NCI-H146 (cell line): ENCODE measurements at regions not wholly inside any gene's neighbourhood (a gene's known extent, or its start where the extent isn't known, plus 50 kb on each side); places are given as distances from the start of the nearest gene placed in this dataset.

Experiments used
- DNase-seq: peaks from one replicate; lab custom pipeline; 2025; lab: John Stamatoyannopoulos, UW

DNA sequence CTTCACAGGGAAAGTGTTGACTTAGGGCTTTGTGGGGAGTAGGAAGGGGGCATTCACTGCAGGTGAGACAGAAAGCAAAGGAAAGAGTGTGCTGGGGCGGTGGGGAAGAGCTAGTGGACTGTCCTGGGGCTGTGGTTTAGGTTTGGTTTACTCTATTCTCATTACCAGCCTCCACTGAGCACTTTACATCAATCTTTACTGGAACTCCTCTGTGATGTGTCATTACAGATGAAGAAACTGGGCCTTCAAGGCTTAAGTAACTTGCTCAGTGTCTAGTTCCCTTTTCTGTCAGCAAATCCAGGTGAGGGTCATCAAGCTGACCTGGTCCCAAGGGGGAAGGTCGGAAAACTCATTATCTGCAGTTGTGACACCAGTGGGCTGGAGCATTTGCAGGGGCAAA lies 120.2 kb upstream of the PFN2 start:
- no peak for DNase-seq

DNA sequence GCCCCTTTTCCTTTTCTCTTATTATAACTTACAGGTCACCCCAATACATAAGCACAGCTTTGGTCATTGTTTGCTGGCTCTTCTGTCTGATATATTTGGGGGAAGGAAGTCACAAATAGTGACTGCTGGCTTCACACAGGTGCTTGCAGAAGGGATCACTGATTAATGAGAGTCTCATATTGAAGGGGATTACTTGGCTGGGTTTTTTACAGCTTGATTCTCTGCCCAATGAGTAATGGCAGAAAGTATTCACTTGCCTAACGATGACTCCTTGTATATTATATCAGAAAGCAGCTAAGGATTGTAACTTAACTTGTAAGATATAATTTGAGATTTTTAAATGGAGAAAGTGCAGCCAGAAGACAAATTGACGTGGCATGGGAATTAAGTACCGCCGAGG lies 119.3 kb upstream of the PFN2 start:
- no peak for DNase-seq

DNA sequence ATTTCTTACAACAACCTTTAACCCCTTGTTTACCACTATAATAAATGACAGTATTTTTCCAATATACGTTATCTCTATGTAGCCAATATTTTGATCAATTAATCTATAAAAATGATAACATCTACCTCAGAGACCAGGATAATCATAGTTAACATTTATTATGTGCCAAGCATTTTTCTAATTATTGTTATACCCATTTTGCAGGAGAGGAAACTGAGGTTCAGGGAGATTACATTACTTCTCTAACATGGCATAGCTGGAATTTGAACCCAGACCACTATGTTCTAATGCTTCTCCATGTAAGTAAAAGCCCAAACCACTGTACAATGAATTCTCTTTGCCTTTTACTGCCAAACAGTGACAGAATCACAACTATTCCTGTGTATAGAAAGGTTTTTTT lies 113.4 kb upstream of the PFN2 start:
- DNase-seq = no peak

DNA sequence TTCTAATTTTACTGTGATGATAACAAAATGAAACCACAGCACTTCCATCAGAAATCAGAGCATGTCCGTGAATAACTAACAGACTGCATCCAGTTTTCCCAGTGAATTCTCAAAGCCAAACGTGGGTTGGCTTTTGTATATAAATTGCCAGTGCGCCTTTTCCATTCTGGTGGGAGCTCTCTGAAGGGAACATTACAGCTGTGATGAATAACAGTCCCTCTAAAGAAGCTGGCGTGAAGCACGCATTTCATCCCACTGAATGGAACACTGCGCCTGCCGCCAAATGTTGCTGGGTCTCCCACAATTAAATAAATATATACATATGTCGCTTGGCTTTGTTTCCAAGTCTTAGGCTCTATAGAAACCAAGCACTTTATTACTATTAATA lies 113.0 kb upstream of the PFN2 start:
- DNase-seq = no peak

DNA sequence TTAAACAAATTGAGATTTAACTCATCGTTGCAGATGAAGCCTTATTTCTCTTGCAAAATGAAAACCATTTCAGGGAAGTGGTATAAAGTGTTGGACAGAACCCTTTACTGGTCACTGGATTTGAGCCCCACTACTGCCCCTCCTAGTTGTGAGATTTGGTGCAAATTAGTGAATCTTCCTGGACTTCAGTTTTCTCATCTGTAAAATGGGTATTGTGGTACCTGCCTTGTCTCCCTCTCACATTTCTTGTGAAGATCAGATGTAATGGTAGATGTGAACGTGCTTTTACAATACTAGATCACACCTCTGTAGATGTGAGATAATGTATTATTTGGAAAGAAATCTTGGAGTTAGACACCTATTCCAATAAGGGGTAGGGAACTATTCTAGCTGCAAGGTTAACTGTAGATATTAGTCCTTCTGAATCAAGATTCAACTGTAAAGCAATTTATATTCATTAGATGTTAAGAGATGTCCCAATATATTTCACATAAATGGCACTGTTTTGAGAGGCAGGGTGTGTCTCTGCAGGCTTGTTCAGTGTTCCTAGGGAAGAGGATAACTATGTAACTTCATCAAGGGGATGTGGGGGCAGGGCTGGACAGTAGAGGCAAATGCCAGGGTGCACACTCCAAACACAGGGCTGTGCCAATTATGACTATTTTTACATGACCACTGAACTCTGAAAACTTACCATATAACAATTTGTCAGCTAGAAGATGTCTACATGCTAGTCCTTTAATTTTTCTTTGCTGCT lies 112.4 kb upstream of the PFN2 start:
- DNase-seq = no peak

DNA sequence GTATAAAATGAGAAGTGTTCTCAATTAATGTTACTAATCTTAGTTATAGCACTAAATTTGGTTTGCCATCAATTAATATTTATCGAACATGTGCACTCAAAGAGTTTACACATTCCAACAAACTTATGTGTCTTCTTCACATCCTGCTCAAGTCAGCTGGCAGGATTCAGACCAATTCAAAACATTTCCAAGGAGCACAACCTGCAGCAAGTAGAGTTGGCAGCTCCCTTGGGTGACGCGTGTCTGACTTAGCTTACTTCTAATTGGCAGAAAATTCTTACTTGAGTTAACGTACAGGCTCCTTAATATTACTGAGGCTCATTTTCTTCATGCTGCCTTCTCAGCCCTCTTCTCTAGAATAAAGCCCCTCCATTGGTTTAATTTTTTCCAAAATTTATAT lies 110.4 kb upstream of the PFN2 start:
- DNase-seq = no peak

DNA sequence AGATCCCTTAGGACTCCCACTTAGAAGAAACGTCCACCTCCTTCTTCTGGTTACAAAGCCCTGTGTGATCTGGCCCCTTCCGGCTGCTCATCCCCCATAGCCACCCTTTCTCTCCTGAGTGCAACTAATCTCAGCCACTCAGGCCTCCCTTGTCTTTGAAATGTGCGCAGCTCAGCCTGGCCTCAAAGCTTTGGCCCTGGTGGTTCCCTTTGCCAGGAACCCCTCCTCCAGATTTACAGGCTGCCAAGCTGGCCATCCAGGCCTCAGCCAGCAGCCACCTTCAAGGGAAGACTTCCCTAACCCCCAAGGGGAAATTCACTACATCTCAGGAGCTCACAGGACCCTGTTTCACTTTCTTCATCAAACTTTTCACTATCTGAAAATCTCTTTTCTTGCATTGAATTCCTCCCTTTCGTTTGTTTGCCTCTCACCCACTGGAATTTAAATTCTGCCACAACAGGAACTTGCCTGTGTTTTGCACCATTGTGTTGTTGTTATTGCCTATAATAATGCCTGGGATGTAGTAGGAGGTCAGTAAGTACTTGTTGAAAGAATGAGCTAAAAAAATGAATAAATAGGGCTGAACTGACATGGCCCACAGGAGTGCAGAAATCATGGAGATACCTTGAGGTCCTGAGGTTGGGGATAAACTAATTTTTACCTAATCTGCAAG lies 109.5 kb upstream of the PFN2 start:
- DNase-seq = no peak

DNA sequence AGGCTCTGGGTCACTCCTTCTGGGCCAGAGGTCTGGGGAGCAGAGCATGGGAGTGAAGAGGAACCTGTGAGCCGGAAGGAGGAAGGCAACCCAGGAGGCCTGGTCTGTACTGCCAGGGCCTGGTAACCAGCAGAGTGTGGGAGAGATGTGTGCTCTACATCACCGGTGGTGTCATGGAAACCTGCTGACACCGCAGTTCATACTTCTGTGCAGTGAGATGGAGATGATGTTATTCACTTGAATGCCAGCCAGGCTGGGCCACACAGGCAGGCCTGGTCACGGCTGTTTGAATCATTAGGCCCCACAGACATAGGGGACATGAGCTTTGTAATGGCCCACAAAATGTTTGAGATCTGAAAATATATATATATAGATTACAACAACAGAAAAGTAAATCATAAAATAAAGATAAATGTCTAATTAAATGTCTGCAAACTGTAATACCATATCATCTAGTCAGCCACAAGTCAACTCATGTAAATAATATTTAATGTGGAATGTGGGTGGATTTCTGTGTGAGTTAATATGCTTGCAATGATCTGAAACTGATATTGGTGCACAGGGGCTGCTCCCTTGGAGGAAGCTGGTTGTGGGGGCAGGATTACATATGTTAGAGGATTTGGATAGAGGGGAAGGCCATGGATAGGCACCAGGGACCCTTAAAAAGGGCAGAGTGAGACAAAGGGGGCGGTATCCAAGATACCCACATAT lies 108.5 kb upstream of the PFN2 start:
- DNase-seq = no peak

DNA sequence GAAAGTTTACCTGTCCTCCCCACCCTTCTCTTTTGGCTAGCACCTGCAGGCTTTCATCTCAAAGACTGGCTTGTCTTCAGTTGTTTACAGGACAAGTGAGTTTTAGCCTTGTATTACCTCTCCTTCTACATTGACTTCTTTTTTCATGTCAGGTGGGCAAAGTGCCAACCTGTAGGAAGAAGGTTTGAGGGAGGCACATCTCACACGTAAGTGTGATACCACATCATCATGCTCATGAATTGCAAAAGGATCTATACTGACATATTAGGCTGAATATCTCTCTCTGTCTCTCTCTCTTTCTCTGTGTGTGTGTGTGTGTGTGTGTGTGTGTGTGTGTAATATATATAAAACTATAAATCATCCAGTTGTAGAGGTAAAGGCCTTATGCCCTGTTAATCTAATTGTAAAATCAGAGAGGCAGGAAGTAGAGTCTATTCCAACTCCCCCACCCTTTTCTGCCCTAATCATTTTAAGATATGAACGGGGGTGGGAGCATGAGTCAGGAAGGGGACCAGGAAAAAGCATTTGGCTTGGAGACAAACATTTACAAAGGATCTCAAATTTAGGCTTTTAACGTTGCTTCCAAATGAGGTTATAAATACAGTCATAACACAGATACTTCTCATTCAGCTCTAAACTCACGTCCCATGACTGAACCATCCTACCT lies 107.0 kb upstream of the PFN2 start:
- no peak for DNase-seq

DNA sequence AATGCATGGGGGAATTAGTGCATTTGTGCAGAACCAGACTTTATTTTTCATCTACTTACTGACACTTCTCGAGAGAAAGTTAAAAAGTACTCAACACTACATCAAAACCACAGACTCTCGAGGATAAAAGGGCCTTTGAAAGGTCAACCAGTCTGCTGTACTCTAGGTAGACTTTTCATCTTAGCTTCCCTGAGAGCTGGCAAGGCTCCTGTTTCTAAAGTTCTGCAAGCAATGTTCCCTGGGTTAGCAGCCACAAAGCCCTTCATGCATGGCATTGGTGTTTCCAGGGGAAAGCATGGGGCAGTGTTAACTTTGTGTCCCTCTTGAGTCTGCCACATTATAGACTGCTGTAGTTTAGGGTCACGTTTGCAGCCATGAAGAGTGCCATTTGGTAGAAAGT lies 106.4 kb upstream of the PFN2 start:
- no peak for DNase-seq

DNA sequence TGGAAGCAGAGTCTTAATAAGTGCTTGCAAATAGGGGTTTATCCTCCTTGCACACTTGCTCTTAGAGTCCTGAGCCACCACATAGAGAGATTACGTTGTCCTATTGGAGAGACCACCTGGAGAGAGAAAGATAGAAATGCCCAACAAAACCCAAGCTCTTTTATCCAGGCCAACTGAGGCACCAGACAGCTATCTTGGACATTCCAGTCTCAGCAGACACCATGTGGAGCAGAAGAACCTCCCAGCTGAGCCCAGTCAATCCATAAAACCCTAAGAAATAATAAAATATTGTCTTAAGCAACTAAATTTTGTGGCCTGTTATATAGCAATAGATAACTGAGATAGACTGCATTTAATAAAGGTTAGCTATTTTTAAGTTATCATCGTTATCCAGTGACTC lies 105.7 kb upstream of the PFN2 start:
- no peak for DNase-seq

DNA sequence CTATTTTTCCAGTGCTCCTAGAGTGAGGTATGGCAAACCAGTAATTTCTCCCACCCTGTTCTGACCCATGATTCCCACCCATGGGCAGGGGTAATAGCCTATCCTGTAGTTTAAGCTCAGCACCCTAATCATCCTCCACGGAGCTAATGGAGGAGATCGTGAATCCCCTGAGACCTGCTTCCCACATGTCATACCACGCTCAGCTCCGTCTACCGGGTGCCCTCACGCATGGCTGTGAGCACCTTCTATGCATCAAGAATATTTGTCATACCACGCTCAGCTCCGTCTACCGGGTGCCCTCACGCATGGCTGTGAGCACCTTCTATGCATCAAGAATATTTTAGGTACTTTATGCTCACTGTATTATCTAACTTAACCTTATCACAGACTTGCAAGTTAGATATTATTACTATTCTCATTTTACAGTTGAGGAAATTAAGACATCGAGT lies 104.7 kb upstream of the PFN2 start:
- DNase-seq = no peak

DNA sequence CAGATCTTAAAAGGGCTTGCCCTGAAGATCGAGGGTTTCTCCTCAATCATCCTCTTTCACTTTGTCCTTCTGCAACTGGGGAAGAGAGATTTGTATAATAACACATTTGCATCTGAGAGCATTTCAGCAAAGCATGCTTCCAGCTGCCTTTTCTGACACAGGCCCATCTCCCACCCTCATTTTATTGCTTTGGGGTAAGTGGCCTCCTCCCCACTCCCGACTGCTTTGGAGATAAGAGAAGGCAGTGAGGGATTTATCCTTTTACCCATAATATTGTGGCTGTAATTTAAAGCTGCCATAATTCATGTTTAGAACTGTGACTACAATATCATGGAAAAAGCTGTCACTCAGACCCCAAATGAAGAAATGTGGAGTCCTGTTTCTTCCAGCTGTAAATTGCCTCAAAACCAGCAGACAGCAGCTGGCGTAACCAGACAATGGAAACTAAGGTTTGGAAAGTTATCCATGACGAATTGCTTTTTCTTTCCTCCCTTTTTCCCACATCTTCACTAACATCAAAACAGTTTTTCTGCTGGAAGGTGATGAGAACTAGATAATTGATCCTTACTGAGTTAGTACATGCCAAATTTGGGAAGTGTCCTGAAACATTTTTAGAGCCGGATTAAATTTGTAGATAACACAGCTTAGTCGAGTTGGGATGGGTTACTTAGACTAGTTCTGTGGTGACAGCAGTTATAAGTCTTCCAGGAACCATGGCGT lies 104.2 kb upstream of the PFN2 start:
- no peak for DNase-seq

DNA sequence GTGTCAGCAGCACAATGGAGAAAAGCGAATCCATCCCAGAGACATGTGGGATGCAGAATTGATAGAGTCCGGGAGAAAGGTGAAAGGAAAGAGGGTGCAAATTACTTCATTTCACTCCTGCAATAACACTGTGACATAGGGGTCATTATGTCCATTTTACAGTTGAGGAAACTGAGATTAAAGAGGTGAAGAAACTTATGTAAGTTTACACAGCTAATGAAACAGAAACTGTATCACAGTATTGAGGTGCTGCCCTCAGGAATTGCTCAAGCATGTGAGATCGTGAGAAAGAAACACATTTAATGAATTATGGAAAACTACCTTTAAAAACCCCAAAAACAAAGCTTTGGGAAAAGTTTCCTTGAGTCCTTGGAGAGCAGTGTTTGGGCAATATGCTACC lies 103.6 kb upstream of the PFN2 start:
- DNase-seq = no peak

DNA sequence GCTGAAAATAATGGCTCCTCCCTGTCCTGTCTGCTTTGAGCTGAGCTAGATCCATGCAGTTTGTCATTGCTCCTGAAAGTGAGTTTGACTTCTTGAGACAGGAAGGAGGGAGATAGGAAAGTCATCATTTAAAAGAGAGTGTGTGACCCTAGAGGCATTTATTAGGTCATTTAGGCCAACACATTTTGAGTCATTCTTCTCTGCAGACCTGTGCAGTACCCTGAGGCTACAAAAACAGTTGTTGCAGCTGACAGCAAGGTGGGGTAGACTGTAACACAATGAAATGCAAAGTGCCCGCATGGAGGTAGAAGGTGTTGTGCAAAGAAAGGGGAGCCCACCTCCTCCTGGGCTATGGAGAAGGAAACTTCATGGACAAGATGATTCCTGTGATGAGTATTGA lies 102.8 kb upstream of the PFN2 start:
- peak; percentile 19 for DNase-seq

DNA sequence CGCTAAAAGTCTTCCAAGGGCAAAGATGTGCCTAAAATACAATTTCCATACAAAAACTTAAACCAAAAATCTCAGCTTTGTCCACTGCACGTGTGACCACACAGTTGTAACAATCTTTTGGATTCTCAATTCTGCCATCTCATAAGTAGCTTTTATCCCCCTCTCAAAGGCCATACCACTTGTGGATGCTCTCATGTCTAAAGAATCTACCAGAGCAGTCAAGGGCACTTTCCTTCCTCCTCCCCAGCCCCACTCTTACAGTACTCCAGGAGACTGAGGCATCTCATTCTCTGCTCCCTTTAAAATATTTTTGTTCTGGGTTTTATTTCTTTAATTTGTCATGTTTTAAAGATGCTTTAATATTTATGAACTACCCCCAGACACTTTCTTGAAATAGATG lies 102.3 kb upstream of the PFN2 start:
- DNase-seq = no peak

DNA sequence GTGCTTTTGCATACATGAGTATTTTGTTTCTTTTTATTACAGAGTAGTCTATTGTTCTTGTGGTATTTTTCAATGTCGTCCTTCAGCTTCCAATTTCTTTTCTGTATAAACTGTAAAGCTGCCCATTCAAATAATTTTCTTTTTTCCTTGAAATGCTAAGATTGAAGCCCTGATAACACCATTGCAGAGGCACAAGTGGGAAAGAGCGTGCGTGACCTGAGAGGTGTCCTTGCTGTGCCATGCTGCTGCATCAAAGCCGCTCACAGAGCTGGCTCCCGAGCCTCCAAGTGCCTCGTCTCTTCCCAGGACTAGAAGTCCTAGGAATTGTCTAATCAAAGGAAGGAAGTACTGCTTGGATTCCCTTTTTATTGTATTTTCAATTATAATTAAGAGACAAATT lies 101.9 kb upstream of the PFN2 start:
- DNase-seq = no peak

DNA sequence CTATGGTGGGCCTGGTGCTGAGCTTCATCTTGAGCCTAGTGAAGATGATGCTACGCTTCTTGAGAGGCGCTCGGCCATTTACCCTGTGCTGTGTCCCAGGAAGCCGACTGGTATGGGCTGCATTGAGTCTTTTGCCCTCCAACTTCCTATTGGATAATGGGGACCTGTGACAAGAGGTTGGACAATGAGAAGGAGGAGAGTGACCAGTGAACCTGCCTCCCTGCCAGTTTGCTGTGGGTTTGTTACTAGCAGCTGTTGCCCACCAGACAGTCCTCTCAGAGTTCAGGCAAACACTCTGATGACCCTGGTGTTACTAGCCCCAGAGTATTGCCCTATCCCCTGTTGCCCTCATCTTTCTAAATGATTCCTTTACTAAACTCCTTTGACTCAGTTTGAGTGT lies 99.6 kb upstream of the PFN2 start:
- DNase-seq = no peak

DNA sequence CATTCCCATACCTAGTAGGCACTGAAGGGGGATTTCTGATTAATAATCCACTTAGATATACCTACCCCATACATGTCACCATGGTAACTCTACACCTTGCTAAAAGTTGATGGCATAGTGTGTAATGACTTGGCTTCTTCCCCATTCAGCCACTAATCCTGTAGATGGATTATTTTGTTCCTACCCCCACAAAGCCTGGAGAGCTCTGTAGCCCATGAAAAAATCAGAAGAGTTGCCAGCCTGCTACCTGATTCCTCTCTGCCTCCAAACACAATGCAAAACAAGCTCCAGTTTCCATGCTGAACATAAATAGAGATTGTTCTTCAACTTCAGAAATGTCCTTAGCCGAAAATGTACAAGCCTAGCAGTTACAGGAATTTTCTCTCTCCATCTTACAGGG lies 98.9 kb upstream of the PFN2 start:
- no peak for DNase-seq

DNA sequence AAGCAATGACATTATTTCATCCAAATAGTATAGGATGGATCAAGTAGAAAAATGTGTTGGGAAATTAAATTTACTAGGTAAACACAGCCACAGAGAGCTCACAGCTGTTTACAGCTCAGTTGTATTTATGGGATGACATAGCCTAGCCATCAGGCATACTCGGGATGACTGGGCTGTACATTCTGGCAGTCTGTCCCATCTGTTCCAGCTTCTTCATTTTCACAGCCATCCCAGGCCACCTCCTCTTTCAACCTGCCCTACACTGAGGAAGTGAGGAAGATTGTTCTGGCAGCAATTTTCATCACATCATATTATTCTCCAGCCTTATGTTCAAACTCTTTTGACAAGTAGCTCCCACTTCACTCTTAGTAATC lies 98.4 kb upstream of the PFN2 start:
- no peak for DNase-seq

DNA sequence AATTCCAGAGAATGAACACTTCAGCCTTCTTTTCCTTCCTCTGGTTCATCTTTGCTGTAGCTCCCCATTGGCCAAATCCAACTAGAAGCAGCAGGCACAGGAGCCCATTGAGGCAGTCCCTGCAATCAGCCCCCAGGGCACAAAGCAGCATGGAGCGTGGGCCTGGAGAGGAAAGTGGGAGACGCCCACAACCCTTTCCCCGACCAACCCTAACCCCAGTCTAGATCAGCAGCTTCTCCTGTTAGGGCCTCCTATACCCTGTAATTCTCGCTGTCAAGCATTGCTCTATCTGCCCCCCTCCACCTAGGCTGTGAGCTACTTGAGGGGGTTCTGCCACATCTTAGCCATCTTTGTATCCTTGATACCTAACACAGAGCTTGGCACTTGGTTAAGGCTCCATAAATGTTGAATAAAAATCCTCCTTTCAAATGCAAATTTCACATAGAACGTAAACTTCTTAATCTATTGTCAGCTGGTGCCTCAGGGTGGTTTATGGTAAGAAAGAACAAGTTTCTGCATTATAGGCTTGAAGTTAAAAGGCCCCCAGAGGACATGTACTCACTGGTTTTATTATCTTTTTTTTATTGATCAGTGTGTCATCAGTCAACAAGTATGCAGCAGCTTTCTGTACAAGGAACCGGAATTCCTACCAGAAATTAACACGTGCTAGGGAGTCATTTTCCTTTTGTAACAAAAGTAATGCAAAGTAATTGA lies 97.9 kb upstream of the PFN2 start:
- peak; percentile 35 for DNase-seq

DNA sequence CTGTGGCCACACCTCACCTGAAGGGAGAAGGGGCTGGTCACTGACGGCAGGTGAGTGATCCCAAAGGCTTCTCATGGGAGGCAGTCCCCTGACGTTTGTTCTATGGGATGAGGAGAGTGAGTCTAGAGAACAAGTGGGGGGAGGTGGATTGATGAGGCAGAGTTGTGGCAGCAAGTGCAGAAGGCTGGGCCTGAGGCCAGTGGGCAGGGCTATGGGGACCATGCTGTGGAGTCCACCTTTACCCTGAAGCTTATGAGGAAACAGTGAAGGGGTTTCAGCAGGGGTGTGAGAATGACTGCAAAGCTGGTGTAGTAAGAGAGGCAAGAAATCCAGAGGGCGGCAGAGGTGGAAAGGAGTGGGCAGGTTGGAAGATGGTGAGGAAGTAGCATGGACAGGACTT lies 96.9 kb upstream of the PFN2 start:
- DNase-seq = no peak
